PFSK-1 (cell line): ENCODE measurements at regions not wholly inside any gene's neighbourhood (a gene's known extent, or its start where the extent isn't known, plus 50 kb on each side); places are given as distances from the start of the nearest gene placed in this dataset.

Experiments used
- POLR2AphosphoS5 ChIP-seq: IDR thresholded peaks from 2 replicates; pipeline ENCODE4 v1.6.1; 2012; ENCODE audit warnings: low read depth, mild to moderate bottlenecking, control low read depth, low read length, moderate library complexity
- REST ChIP-seq, 2 experiments: IDR thresholded peaks; 2 replicates each; pipeline versions ENCODE4 v1.6.1 to v1.8.0; 2011 to 2012; ENCODE audit warnings: low read depth in 2 of 2, low read length in 2 of 2, control low read depth in 1 of 2, inconsistent platforms in 1 of 2, mild to moderate bottlenecking in 1 of 2, moderate library complexity in 1 of 2; ENCODE audit not compliant: insufficient read depth in 1 of 2
- TAF1 ChIP-seq: IDR thresholded peaks from 2 replicates; pipeline ENCODE4 v1.6.1; 2012; ENCODE audit warnings: low read length, control low read depth, borderline replicate concordance; ENCODE audit not compliant: insufficient read depth

GRCh38 chr16:73615071-73615940 lies 567.4 kb upstream of the ZFHX3 start:
- TF ChIP-seq POLR2AphosphoS5 = no peak
- no peak for TF ChIP-seq TAF1
- no peak for TF ChIP-seq REST (IDR thresholded peaks at IDR 0.05; ENCODE audit: insufficient read depth in 1 of 2, low read depth in 2 of 2, low read length in 2 of 2)
